Ishikawa (cell line): ENCODE measurements at regions not wholly inside any gene's neighbourhood (a gene's known extent, or its start where the extent isn't known, plus 50 kb on each side); places are given as distances from the start of the nearest gene placed in this dataset.

Experiments
- CEBPB ChIP-seq: IDR thresholded peaks from 2 replicates; pipeline ENCODE4 v1.6.1; 2012
- CREB1 ChIP-seq: IDR thresholded peaks from 2 replicates; pipeline ENCODE4 v1.6.1; 2012; ENCODE audit warnings: low read depth
- EGR1 ChIP-seq: IDR thresholded peaks from 2 replicates; pipeline ENCODE4 v1.6.1; 2012
- EP300 ChIP-seq: IDR thresholded peaks from 2 replicates; pipeline ENCODE4 v1.6.1; 2012; ENCODE audit warnings: borderline replicate concordance
- FOXM1 ChIP-seq: IDR thresholded peaks from 2 replicates; pipeline ENCODE4 v1.6.1; 2012; ENCODE audit warnings: low read depth, borderline replicate concordance
- NFIC ChIP-seq: IDR thresholded peaks from 2 replicates; pipeline ENCODE4 v1.6.1; 2012
- RAD21 ChIP-seq: IDR thresholded peaks from 2 replicates; pipeline ENCODE4 v1.6.1; 2012; ENCODE audit warnings: low read depth
- TAF1 ChIP-seq: IDR thresholded peaks from 2 replicates; pipeline ENCODE4 v1.6.1; 2012; ENCODE audit warnings: low read depth, mild to moderate bottlenecking
- TCF12 ChIP-seq: IDR thresholded peaks from 2 replicates; pipeline ENCODE4 v1.6.1; 2012; ENCODE audit warnings: low read depth
- TEAD4 ChIP-seq: IDR thresholded peaks from 2 replicates; pipeline ENCODE4 v1.6.1; 2012
- YY1 ChIP-seq: IDR thresholded peaks from 2 replicates; pipeline ENCODE4 v1.6.1; 2012; ENCODE audit warnings: low read depth
- ZBTB7A ChIP-seq: IDR thresholded peaks from 2 replicates; pipeline ENCODE4 v1.6.1; 2012; ENCODE audit warnings: low read depth
- TF ChIP-seq, protein P1 (sequence below): IDR thresholded peaks from 2 replicates; pipeline ENCODE4 v1.6.1; 2012
- TF ChIP-seq, protein P2 (sequence below): IDR thresholded peaks from 2 replicates; pipeline ENCODE4 v1.6.1; 2012; ENCODE audit warnings: low read depth, mild to moderate bottlenecking
- TF ChIP-seq, protein P3 (sequence below): IDR thresholded peaks from 2 replicates; pipeline ENCODE4 v1.6.1; 2012

DNA sequence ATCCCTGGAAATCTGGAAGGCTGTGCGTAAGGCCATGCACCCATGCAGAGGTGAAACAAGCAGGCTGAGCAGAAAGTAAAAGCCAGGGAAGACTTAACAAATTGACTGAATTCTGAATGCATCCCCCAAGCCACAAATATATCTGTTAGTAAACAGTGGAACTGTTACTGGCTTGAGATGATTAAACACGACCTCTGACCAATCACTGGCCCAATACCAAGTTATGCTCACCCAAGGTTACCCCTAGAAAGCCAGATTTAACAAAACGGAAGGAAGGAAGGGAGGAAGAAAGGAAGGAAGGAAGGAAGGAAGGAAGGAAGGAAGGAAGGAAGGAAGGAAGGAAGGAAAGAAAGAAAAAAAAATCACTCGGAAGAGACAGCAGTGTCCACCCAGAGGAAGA lies 215.8 kb upstream of the CCNG1 start:
- TF ChIP-seq TCF12 = no peak
- no peak for TF ChIP-seq CREB1

DNA sequence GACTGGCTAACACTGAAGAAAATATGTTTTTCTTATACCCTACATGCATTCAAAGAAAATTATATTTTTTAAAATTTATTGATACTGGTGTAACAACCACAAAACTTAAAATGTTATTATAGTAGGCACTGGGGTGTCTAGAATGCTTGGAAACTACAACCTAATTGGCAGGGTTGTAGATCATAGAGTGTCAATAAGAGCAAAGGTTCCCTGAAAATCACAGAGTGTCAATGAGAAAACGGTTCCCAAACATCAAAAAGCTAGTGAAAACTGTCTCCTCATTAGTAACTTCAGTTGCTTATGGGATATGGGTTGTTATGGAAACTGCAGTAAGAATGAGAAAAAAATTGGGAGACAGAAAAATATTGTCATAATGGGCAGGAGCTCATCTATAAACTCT lies 214.4 kb upstream of the CCNG1 start:
- TF ChIP-seq NFIC (no peak), CREB1 (no peak), EGR1 (no peak), CEBPB (no peak), TEAD4 (no peak), RAD21 (no peak), EP300 (no peak)

DNA sequence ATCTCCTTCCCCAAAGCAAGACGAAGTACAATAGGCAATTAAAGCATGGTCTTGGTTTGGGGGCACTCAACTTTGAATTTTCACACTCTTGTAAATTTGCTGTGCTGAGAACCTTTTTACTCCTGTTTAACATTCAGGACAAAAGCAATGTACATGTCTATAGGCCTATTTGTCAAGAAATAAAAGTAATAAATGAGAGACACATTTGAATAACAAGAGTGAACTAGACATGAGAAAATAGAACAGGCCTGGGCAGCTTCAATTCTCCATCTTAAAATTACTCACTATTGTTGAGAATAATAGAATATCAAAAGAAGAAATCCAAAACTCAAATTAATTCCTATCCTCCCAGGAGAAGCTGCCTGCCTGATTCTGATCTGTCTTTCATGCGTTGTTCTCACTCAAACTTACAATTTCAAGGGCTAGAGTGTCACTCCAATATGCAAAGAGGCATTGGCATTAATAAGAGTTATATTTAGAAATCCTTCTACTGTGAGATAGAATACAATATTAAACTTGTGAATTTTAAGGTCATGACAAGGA lies 192.9 kb upstream of the CCNG1 start:
- no peak for TF ChIP-seq TAF1
- TF ChIP-seq, protein P1, sequence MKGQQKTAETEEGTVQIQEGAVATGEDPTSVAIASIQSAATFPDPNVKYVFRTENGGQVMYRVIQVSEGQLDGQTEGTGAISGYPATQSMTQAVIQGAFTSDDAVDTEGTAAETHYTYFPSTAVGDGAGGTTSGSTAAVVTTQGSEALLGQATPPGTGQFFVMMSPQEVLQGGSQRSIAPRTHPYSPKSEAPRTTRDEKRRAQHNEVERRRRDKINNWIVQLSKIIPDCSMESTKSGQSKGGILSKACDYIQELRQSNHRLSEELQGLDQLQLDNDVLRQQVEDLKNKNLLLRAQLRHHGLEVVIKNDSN = no peak
- TF ChIP-seq EP300 = no peak
- TF ChIP-seq TCF12 = no peak
- TF ChIP-seq YY1 = no peak
- TF ChIP-seq NFIC = no peak
- TF ChIP-seq, protein P2, sequence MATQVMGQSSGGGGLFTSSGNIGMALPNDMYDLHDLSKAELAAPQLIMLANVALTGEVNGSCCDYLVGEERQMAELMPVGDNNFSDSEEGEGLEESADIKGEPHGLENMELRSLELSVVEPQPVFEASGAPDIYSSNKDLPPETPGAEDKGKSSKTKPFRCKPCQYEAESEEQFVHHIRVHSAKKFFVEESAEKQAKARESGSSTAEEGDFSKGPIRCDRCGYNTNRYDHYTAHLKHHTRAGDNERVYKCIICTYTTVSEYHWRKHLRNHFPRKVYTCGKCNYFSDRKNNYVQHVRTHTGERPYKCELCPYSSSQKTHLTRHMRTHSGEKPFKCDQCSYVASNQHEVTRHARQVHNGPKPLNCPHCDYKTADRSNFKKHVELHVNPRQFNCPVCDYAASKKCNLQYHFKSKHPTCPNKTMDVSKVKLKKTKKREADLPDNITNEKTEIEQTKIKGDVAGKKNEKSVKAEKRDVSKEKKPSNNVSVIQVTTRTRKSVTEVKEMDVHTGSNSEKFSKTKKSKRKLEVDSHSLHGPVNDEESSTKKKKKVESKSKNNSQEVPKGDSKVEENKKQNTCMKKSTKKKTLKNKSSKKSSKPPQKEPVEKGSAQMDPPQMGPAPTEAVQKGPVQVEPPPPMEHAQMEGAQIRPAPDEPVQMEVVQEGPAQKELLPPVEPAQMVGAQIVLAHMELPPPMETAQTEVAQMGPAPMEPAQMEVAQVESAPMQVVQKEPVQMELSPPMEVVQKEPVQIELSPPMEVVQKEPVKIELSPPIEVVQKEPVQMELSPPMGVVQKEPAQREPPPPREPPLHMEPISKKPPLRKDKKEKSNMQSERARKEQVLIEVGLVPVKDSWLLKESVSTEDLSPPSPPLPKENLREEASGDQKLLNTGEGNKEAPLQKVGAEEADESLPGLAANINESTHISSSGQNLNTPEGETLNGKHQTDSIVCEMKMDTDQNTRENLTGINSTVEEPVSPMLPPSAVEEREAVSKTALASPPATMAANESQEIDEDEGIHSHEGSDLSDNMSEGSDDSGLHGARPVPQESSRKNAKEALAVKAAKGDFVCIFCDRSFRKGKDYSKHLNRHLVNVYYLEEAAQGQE = no peak

DNA sequence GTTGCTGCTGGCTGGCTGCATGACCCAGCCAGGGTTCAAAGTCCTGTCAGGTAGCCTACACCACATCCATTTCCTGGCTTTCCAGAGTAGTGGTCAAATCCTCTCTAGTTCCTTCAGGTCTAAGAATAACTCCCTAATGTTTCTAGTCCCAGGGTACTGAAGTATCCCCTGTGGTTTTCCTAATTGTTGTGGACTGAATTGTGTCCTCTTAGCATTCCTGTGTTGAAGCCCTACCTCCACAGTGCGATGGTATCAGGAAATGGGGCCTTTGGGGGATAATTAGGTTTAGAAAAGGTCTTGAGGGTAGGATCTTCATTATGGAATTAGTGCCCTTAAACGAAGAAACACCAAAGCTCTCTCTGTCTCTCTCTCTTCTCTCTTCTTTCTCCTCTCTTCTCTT lies 191.8 kb upstream of the CCNG1 start:
- no peak for TF ChIP-seq ZBTB7A
- no peak for TF ChIP-seq EP300
- TF ChIP-seq RAD21 = no peak
- TF ChIP-seq TAF1 = no peak
- TF ChIP-seq CEBPB = no peak
- TF ChIP-seq TCF12 = no peak
- TF ChIP-seq EGR1 = no peak
- no peak for TF ChIP-seq YY1
- TF ChIP-seq, protein P2 = no peak
- TF ChIP-seq, protein P1 = no peak
- TF ChIP-seq FOXM1 = no peak
- TF ChIP-seq, protein P3, sequence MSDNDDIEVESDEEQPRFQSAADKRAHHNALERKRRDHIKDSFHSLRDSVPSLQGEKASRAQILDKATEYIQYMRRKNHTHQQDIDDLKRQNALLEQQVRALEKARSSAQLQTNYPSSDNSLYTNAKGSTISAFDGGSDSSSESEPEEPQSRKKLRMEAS = no peak
- no peak for TF ChIP-seq TEAD4
- no peak for TF ChIP-seq CREB1
- TF ChIP-seq NFIC = no peak

DNA sequence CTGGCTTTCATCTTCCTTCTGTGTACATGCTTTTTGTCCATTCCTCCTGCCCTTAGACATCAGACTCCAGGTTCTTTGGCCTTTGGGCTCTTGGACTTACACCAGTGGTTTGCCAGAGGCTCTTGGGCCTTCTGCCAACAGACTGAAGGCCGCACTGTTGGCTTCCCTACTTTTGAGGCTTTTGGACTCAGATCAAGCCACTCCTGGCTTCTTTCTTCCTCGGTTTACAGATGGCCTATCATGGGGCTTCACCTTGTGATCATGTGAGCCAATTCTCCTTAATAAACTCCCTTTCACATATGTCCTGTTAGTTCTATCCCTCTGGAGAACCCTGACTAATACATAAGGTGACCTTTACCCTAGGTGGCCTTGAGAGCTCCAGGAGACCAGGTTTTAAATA lies 189.1 kb upstream of the CCNG1 start:
- TF ChIP-seq CEBPB (no peak), NFIC (no peak), EGR1 (no peak), ZBTB7A (no peak)
- TF ChIP-seq, protein P3 = no peak

DNA sequence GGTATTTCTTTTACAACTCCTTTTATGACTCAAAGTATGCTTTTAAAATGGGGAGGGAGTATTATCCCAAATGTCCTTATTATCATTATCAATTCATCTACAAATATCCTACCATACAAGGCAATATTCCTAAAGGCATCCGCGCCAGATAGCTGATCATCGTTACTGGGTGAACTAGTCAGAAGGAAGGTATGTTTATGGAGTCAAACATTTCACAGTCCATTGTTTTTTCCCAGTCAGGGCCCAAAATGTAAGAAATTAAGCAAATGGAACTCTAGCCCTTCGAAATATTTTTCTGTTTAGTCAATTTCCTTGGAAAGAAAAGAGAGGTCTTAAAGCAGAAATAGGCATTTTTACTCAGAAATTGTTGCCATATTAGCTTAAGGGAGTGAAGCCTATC lies 188.5 kb upstream of the CCNG1 start:
- no peak for TF ChIP-seq TEAD4
- TF ChIP-seq TAF1 = no peak
- no peak for TF ChIP-seq YY1
- TF ChIP-seq CEBPB = no peak
- no peak for TF ChIP-seq EGR1
- no peak for TF ChIP-seq EP300
- TF ChIP-seq NFIC = no peak
- no peak for TF ChIP-seq ZBTB7A
- TF ChIP-seq, protein P1 = no peak
- TF ChIP-seq FOXM1 = no peak
- TF ChIP-seq, protein P3 = no peak
- no peak for TF ChIP-seq RAD21
